A673 (cell line): ENCODE measurements at regions not wholly inside any gene's neighbourhood (a gene's known extent, or its start where the extent isn't known, plus 50 kb on each side); places are given as distances from the start of the nearest gene placed in this dataset.
"Not testable (repeated sequence)": the region's sequence is repeated elsewhere in the genome, so short reads cannot be mapped to it uniquely, and the experiment has no call there.

Source experiments
- BruUV-seq: library from RNA; stranded (reverse); fragments of 400-500 nt; replicated peaks from 2 replicates; lab custom pipeline; 2021; lab: Mats Ljungman, UMichigan
- CTCF ChIA-PET: fragments of 300-600 bp; sonication (Branson Sonifier 250); formaldehyde crosslinking; loops from one replicate; lab custom pipeline; 2022; ENCODE audit warnings: antibody characterized with exemption; lab: Charles Lee
- POLR2A ChIA-PET: fragments of 300-600 bp; sonication (Branson Sonifier 250); formaldehyde crosslinking; loops from one replicate; lab custom pipeline; 2022; ENCODE audit warnings: antibody characterized with exemption; ENCODE audit not compliant: low non-redundant PET; lab: Charles Lee
- DNase-seq: peaks from one replicate; pipeline ENCODE4 v3.0.0-alpha.2; 2015; ENCODE audit warnings: low spot score
- H3K27ac ChIP-seq: fragments of 200-600 bp; sonication (generic); 2 replicates; pipeline ENCODE4 v1.5.1; 2016; ENCODE audit warnings: mixed run types, low read depth, mild to moderate bottlenecking, mixed read lengths, antibody characterized with exemption, low read length; ENCODE audit not compliant: poor library complexity, severe bottlenecking
- H3K27me3 ChIP-seq: fragments of 200-600 bp; sonication (generic); replicated peaks from 2 replicates; pipeline ENCODE4 v1.6.1; 2017; ENCODE audit warnings: mixed run types, low read depth, mild to moderate bottlenecking, mixed read lengths, antibody characterized with exemption, low read length; ENCODE audit not compliant: insufficient read depth, poor library complexity
- H3K36me3 ChIP-seq: fragments of 200-600 bp; sonication (generic); 2 replicates; pipeline ENCODE4 v1.6.1; 2016; ENCODE audit warnings: mixed run types, mild to moderate bottlenecking, mixed read lengths, antibody characterized with exemption, low read length; ENCODE audit not compliant: insufficient read depth, poor library complexity, severe bottlenecking
- H3K4me1 ChIP-seq: fragments of 200-600 bp; sonication (generic); 2 replicates; pipeline ENCODE4 v1.6.1; 2017; ENCODE audit warnings: mixed run types, mild to moderate bottlenecking, mixed read lengths, antibody characterized with exemption, low read length; ENCODE audit not compliant: insufficient read depth, poor library complexity, severe bottlenecking
- H3K4me3 ChIP-seq: fragments of 200-600 bp; sonication (generic); 2 replicates; pipeline ENCODE4 v1.5.1; 2016; ENCODE audit warnings: low read depth, mixed run types, mild to moderate bottlenecking, mixed read lengths, low read length; ENCODE audit not compliant: poor library complexity, severe bottlenecking
- H3K9me3 ChIP-seq: fragments of 200-600 bp; sonication (generic); 2 replicates; pipeline ENCODE4 v1.6.1; 2016; ENCODE audit warnings: mixed run types, low read depth, mild to moderate bottlenecking, mixed read lengths, antibody characterized with exemption, low read length; ENCODE audit not compliant: poor library complexity, severe bottlenecking
- EZH2 ChIP-seq: fragments of 200-600 bp; sonication (generic); IDR thresholded peaks from 2 replicates; pipeline ENCODE4 v1.6.1; 2017; ENCODE audit warnings: borderline replicate concordance, low read depth, mild to moderate bottlenecking, mixed read lengths, antibody characterized with exemption, low read length; ENCODE audit not compliant: poor library complexity, severe bottlenecking
- intact Hi-C: fragments of 100-400 bp; cut with micrococcal nuclease; formaldehyde crosslinking; loops from one replicate; pipeline ENCODE4 v1.10.0; 2022; ENCODE audit not compliant: unreplicated experiment
- TF ChIP-seq, protein P1 (sequence below): fragments of 300-800, 200-600 bp; sonication (generic); conservative IDR thresholded peaks from 2 replicates; pipeline ENCODE4 v1.5.1; 2017; ENCODE audit warnings: low read depth, mild to moderate bottlenecking, antibody characterized with exemption, low read length, moderate library complexity, mixed read lengths

- DNase-seq = no peak
- H3K4me3 ChIP-seq = no peak overlapping the region
- H3K4me1 ChIP-seq = no peaks in the 10 kb centered on the region
- TF ChIP-seq, protein P1, sequence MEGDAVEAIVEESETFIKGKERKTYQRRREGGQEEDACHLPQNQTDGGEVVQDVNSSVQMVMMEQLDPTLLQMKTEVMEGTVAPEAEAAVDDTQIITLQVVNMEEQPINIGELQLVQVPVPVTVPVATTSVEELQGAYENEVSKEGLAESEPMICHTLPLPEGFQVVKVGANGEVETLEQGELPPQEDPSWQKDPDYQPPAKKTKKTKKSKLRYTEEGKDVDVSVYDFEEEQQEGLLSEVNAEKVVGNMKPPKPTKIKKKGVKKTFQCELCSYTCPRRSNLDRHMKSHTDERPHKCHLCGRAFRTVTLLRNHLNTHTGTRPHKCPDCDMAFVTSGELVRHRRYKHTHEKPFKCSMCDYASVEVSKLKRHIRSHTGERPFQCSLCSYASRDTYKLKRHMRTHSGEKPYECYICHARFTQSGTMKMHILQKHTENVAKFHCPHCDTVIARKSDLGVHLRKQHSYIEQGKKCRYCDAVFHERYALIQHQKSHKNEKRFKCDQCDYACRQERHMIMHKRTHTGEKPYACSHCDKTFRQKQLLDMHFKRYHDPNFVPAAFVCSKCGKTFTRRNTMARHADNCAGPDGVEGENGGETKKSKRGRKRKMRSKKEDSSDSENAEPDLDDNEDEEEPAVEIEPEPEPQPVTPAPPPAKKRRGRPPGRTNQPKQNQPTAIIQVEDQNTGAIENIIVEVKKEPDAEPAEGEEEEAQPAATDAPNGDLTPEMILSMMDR = no peak
- no peak for TF ChIP-seq EZH2
- POLR2A ChIA-PET = no interaction called here
- no peaks in the 10 kb centered on the region for H3K36me3 ChIP-seq
- H3K9me3 ChIP-seq = no peaks in the 10 kb centered on the region
- CTCF ChIA-PET = no interaction called here
- H3K27ac ChIP-seq = no peak overlapping the region
- H3K27me3 ChIP-seq = peaks cover 13% of the 10 kb centered on the region
- no TSS peak for BruUV-seq
- intact Hi-C loops = no loop called here
Measured at GRCh38 chr2:16235747-16236146, 295.4 kb downstream of the MYCN start.

DNA sequence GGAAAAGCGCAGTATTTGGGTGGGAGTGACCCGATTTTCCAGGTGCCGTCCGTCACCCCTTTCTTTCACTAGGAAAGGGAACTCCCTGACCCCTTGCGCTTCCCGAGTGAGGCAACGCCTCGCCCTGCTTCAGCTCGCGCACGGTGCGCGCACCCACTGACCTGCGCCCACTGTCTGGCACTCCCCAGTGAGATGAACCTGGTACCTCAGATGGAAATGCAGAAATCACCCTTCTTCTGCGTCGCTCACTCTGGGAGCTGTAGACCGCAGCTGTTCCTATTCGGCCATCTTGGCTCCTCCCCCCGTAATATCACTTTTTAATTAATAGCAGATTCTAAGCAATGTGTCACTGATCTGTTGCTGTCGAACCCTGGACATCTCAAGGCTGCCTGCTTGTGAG lies 294.9 kb downstream of the MYCN start:
- H3K9me3 ChIP-seq, BruUV-seq, CTCF ChIA-PET, H3K27ac ChIP-seq, intact Hi-C loops, H3K4me3 ChIP-seq, DNase-seq, H3K36me3 ChIP-seq, POLR2A ChIA-PET, H3K4me1 ChIP-seq: not testable (repeated sequence)
- peaks cover 13% of the 10 kb centered on the region for H3K27me3 ChIP-seq

DNA sequence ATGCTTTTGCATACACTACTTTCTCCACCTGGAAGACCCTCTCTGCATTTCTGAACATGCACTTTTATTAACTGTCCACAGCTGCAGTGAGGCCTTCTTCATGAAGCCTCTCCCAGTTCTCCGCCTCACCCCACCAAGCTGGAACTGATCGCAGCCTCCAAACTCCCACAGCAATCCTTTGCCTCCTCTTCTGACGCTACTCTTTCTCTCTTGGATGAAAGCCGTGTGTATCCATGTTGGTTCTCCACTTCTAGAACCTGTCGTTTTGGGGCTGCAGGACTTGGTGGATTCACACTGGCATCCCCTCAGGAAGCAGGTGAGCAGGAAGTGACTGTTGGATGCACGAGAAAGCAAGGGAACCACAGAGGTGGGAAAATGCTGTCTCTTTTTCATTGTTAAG lies 288.6 kb downstream of the MYCN start:
- H3K27me3 ChIP-seq = no peaks in the 10 kb centered on the region
- no peak for DNase-seq
- no peaks in the 10 kb centered on the region for H3K36me3 ChIP-seq
- CTCF ChIA-PET = no interaction called here
- no peak for TF ChIP-seq EZH2
- TF ChIP-seq, protein P1 = no peak
- intact Hi-C loops = loop anchor here (10.0 kb wide), 1 partner anchor 284 kb away; the partner anchor contains the start of gene MYCN
- POLR2A ChIA-PET = no interaction called here
- no peak overlapping the region for H3K27ac ChIP-seq
- BruUV-seq = no TSS peak
- H3K4me1 ChIP-seq = peaks cover 5% of the 10 kb centered on the region
- H3K9me3 ChIP-seq = no peaks in the 10 kb centered on the region
- no peak overlapping the region for H3K4me3 ChIP-seq

DNA sequence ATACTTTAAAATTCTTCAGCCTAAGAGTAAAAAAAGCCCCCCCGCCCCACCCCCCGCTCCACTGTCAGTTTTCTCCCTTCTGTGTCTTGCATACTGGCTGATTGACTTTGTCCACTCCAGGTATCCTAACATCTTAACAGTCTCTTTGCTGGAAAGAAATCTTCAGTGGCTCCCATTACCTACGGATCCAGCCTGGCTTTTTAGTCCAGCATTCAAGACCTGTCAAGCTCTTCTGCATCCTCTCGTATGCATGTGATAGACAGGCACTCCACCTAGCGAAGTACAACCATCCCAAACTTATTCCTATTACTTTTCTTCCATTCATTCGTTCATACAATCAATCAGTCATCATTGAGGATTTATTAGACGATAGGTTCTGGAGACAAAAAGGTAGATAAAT lies 288.1 kb downstream of the MYCN start:
- TF ChIP-seq, protein P1 = no peak
- TF ChIP-seq EZH2 = no peak
- H3K27me3 ChIP-seq = no peaks in the 10 kb centered on the region
- DNase-seq = no peak
- CTCF ChIA-PET = no interaction called here
- H3K4me1 ChIP-seq = peaks cover 5% of the 10 kb centered on the region
- intact Hi-C loops = loop anchor here (10.0 kb wide), 1 partner anchor 284 kb away; the partner anchor contains the start of gene MYCN
- H3K9me3 ChIP-seq = no peaks in the 10 kb centered on the region
- H3K27ac ChIP-seq = no peak overlapping the region
- H3K36me3 ChIP-seq = no peaks in the 10 kb centered on the region
- POLR2A ChIA-PET = no interaction called here
- BruUV-seq = no TSS peak
- no peak overlapping the region for H3K4me3 ChIP-seq
